ENCODE measurements at regions not wholly inside any gene's neighbourhood (a gene's known extent, or its start where the extent isn't known, plus 50 kb on each side); places are given as distances from the start of the nearest gene placed in this dataset.

GRCh38 chr14:99003646-99004045 is 268.4 kb downstream of the BCL11B start:
- H3K9me3 ChIP-seq (ENCODE audit: control insufficient read depth in 3 of 3, low read length in 3 of 3) = no peaks in the 10 kb centered on the region
- no peak overlapping the region for H3K9ac ChIP-seq (ENCODE audit: low read depth in 1 of 3, low read length in 3 of 3)
- H3K4me1 ChIP-seq (ENCODE audit: control insufficient read depth in 3 of 3, insufficient read depth in 3 of 3, low read length in 3 of 3) = no peaks in the 10 kb centered on the region
- H3K36me3 ChIP-seq (ENCODE audit: control insufficient read depth in 3 of 3, insufficient read depth in 3 of 3, low read length in 3 of 3) = no peaks in the 10 kb centered on the region
- no peak overlapping the region for H3K4me3 ChIP-seq (ENCODE audit: low read length in 3 of 3)
- H3K27ac ChIP-seq (ENCODE audit: low read depth, low read length) = no peak overlapping the region
- H3K27me3 ChIP-seq (ENCODE audit: control insufficient read depth in 3 of 3, insufficient read depth in 3 of 3, low read length in 3 of 3) = peaks cover 0 to 4% (median 0%) of the 10 kb centered on the region in 3 donors

- Histone ChIP-seq H3K4me1 (ENCODE audit: control insufficient read depth in 3 of 3, insufficient read depth in 3 of 3, low read length in 3 of 3) (no peaks in the 10 kb centered on the region), H3K9ac (ENCODE audit: low read depth in 1 of 3, low read length in 3 of 3) (no peak overlapping the region), H3K27me3 (ENCODE audit: control insufficient read depth in 3 of 3, insufficient read depth in 3 of 3, low read length in 3 of 3) (peaks cover 0 to 4% (median 3%) of the 10 kb centered on the region in 3 donors), H3K36me3 (ENCODE audit: control insufficient read depth in 3 of 3, insufficient read depth in 3 of 3, low read length in 3 of 3) (no peaks in the 10 kb centered on the region), H3K4me3 (ENCODE audit: low read length in 3 of 3) (no peak overlapping the region), H3K27ac (ENCODE audit: low read depth, low read length) (no peak overlapping the region), H3K9me3 (ENCODE audit: control insufficient read depth in 3 of 3, low read length in 3 of 3) (no peaks in the 10 kb centered on the region)
Measured at GRCh38 chr14:99004112-99004511, 267.9 kb downstream of the BCL11B start.

- H3K27ac ChIP-seq (ENCODE audit: low read depth, low read length) = no peak overlapping the region
- H3K4me3 ChIP-seq (ENCODE audit: low read length in 3 of 3) = no peak overlapping the region
- H3K4me1 ChIP-seq (ENCODE audit: control insufficient read depth in 3 of 3, insufficient read depth in 3 of 3, low read length in 3 of 3) = no peaks in the 10 kb centered on the region
- H3K9ac ChIP-seq (ENCODE audit: low read depth in 1 of 3, low read length in 3 of 3) = no peak overlapping the region
- H3K27me3 ChIP-seq (ENCODE audit: control insufficient read depth in 3 of 3, insufficient read depth in 3 of 3, low read length in 3 of 3) = peaks cover 0 to 9% (median 4%) of the 10 kb centered on the region in 3 donors
- no peaks in the 10 kb centered on the region for H3K9me3 ChIP-seq (ENCODE audit: control insufficient read depth in 3 of 3, low read length in 3 of 3)
- H3K36me3 ChIP-seq (ENCODE audit: control insufficient read depth in 3 of 3, insufficient read depth in 3 of 3, low read length in 3 of 3) = no peaks in the 10 kb centered on the region
Measured at GRCh38 chr14:99006276-99006675, 265.7 kb downstream of the BCL11B start.

- Histone ChIP-seq H3K27ac (ENCODE audit: low read depth, low read length) (no peak overlapping the region), H3K9ac (ENCODE audit: low read depth in 1 of 3, low read length in 3 of 3) (no peak overlapping the region), H3K9me3 (ENCODE audit: control insufficient read depth in 3 of 3, low read length in 3 of 3) (no peaks in the 10 kb centered on the region), H3K27me3 (ENCODE audit: control insufficient read depth in 3 of 3, insufficient read depth in 3 of 3, low read length in 3 of 3) (peaks cover 0 to 9% (median 4%) of the 10 kb centered on the region in 3 donors), H3K4me1 (ENCODE audit: control insufficient read depth in 3 of 3, insufficient read depth in 3 of 3, low read length in 3 of 3) (no peaks in the 10 kb centered on the region), H3K4me3 (ENCODE audit: low read length in 3 of 3) (no peak overlapping the region), H3K36me3 (ENCODE audit: control insufficient read depth in 3 of 3, insufficient read depth in 3 of 3, low read length in 3 of 3) (no peaks in the 10 kb centered on the region)
Measured at GRCh38 chr14:99007795-99008194, 264.2 kb downstream of the BCL11B start.

GRCh38 chr14:99009871-99010270 is 262.1 kb downstream of the BCL11B start:
- Histone ChIP-seq H3K4me1 (ENCODE audit: control insufficient read depth in 3 of 3, insufficient read depth in 3 of 3, low read length in 3 of 3) (no peaks in the 10 kb centered on the region), H3K27ac (ENCODE audit: low read depth, low read length) (no peak overlapping the region), H3K36me3 (ENCODE audit: control insufficient read depth in 3 of 3, insufficient read depth in 3 of 3, low read length in 3 of 3) (no peaks in the 10 kb centered on the region), H3K9ac (ENCODE audit: low read depth in 1 of 3, low read length in 3 of 3) (no peak overlapping the region), H3K4me3 (ENCODE audit: low read length in 3 of 3) (no peak overlapping the region), H3K27me3 (ENCODE audit: control insufficient read depth in 3 of 3, insufficient read depth in 3 of 3, low read length in 3 of 3) (peaks cover 0 to 9% (median 4%) of the 10 kb centered on the region in 3 donors), H3K9me3 (ENCODE audit: control insufficient read depth in 3 of 3, low read length in 3 of 3) (no peaks in the 10 kb centered on the region)

GRCh38 chr14:99011385-99011784 is 260.6 kb downstream of the BCL11B start:
- Histone ChIP-seq H3K27ac (ENCODE audit: low read depth, low read length) (no peak overlapping the region), H3K36me3 (ENCODE audit: control insufficient read depth in 3 of 3, insufficient read depth in 3 of 3, low read length in 3 of 3) (no peaks in the 10 kb centered on the region), H3K4me3 (ENCODE audit: low read length in 3 of 3) (no peak overlapping the region), H3K9me3 (ENCODE audit: control insufficient read depth in 3 of 3, low read length in 3 of 3) (no peaks in the 10 kb centered on the region), H3K4me1 (ENCODE audit: control insufficient read depth in 3 of 3, insufficient read depth in 3 of 3, low read length in 3 of 3) (no peaks in the 10 kb centered on the region), H3K9ac (ENCODE audit: low read depth in 1 of 3, low read length in 3 of 3) (no peak overlapping the region), H3K27me3 (ENCODE audit: control insufficient read depth in 3 of 3, insufficient read depth in 3 of 3, low read length in 3 of 3) (peaks cover 0 to 9% (median 4%) of the 10 kb centered on the region in 3 donors)

GRCh38 chr14:99012703-99013102 is 259.3 kb downstream of the BCL11B start:
- Histone ChIP-seq H3K27me3 (ENCODE audit: control insufficient read depth in 3 of 3, insufficient read depth in 3 of 3, low read length in 3 of 3) (peaks cover 0 to 9% (median 4%) of the 10 kb centered on the region in 3 donors), H3K9ac (ENCODE audit: low read depth in 1 of 3, low read length in 3 of 3) (no peak overlapping the region), H3K9me3 (ENCODE audit: control insufficient read depth in 3 of 3, low read length in 3 of 3) (no peaks in the 10 kb centered on the region), H3K4me3 (ENCODE audit: low read length in 3 of 3) (no peak overlapping the region), H3K36me3 (ENCODE audit: control insufficient read depth in 3 of 3, insufficient read depth in 3 of 3, low read length in 3 of 3) (no peaks in the 10 kb centered on the region), H3K4me1 (ENCODE audit: control insufficient read depth in 3 of 3, insufficient read depth in 3 of 3, low read length in 3 of 3) (no peaks in the 10 kb centered on the region), H3K27ac (ENCODE audit: low read depth, low read length) (no peak overlapping the region)

- H3K4me3 ChIP-seq (ENCODE audit: low read length in 3 of 3) = no peak overlapping the region
- H3K36me3 ChIP-seq (ENCODE audit: control insufficient read depth in 3 of 3, insufficient read depth in 3 of 3, low read length in 3 of 3) = no peaks in the 10 kb centered on the region
- H3K27ac ChIP-seq (ENCODE audit: low read depth, low read length) = no peak overlapping the region
- H3K9me3 ChIP-seq (ENCODE audit: control insufficient read depth in 3 of 3, low read length in 3 of 3) = no peaks in the 10 kb centered on the region
- H3K27me3 ChIP-seq (ENCODE audit: control insufficient read depth in 3 of 3, insufficient read depth in 3 of 3, low read length in 3 of 3) = peaks cover 0 to 4% (median 0%) of the 10 kb centered on the region in 3 donors
- H3K9ac ChIP-seq (ENCODE audit: low read depth in 1 of 3, low read length in 3 of 3) = no peak overlapping the region
- H3K4me1 ChIP-seq (ENCODE audit: control insufficient read depth in 3 of 3, insufficient read depth in 3 of 3, low read length in 3 of 3) = no peaks in the 10 kb centered on the region
Measured at GRCh38 chr14:99015833-99016232, 256.2 kb downstream of the BCL11B start.

- no peaks in the 10 kb centered on the region for H3K9me3 ChIP-seq (ENCODE audit: control insufficient read depth in 3 of 3, low read length in 3 of 3)
- H3K4me1 ChIP-seq (ENCODE audit: control insufficient read depth in 3 of 3, insufficient read depth in 3 of 3, low read length in 3 of 3) = no peaks in the 10 kb centered on the region
Measured at GRCh38 chr14:99023371-99023770, 248.6 kb downstream of the BCL11B start.

GRCh38 chr14:99024926-99025325 is 247.1 kb downstream of the BCL11B start:
- H3K9ac ChIP-seq (ENCODE audit: low read depth in 1 of 3, low read length in 3 of 3) = no peak overlapping the region
- H3K4me1 ChIP-seq (ENCODE audit: control insufficient read depth in 3 of 3, insufficient read depth in 3 of 3, low read length in 3 of 3) = no peaks in the 10 kb centered on the region
- no peak overlapping the region for H3K4me3 ChIP-seq (ENCODE audit: low read length in 3 of 3)
- no peaks in the 10 kb centered on the region for H3K9me3 ChIP-seq (ENCODE audit: control insufficient read depth in 3 of 3, low read length in 3 of 3)
- H3K27ac ChIP-seq (ENCODE audit: low read depth, low read length) = no peak overlapping the region
- H3K27me3 ChIP-seq (ENCODE audit: control insufficient read depth in 3 of 3, insufficient read depth in 3 of 3, low read length in 3 of 3) = peaks cover 0 to 7% (median 3%) of the 10 kb centered on the region in 3 donors
- H3K36me3 ChIP-seq (ENCODE audit: control insufficient read depth in 3 of 3, insufficient read depth in 3 of 3, low read length in 3 of 3) = no peaks in the 10 kb centered on the region

More at GRCh38 chr14:99023371-99023770, 248.6 kb downstream of the BCL11B start:
- no peak overlapping the region for H3K27ac ChIP-seq (ENCODE audit: low read depth, low read length)
- H3K27me3 ChIP-seq (ENCODE audit: control insufficient read depth in 3 of 3, insufficient read depth in 3 of 3, low read length in 3 of 3) = no peaks in the 10 kb centered on the region
- H3K4me3 ChIP-seq (ENCODE audit: low read length in 3 of 3) = no peak overlapping the region
- no peaks in the 10 kb centered on the region for H3K36me3 ChIP-seq (ENCODE audit: control insufficient read depth in 3 of 3, insufficient read depth in 3 of 3, low read length in 3 of 3)
- no peak overlapping the region for H3K9ac ChIP-seq (ENCODE audit: low read depth in 1 of 3, low read length in 3 of 3)

GRCh38 chr14:99025418-99025817 is 246.6 kb downstream of the BCL11B start:
- H3K27ac ChIP-seq (ENCODE audit: low read depth, low read length) = no peak overlapping the region
- H3K27me3 ChIP-seq (ENCODE audit: control insufficient read depth in 3 of 3, insufficient read depth in 3 of 3, low read length in 3 of 3) = peaks cover 0 to 9% (median 3%) of the 10 kb centered on the region in 3 donors
- H3K4me1 ChIP-seq (ENCODE audit: control insufficient read depth in 3 of 3, insufficient read depth in 3 of 3, low read length in 3 of 3) = no peaks in the 10 kb centered on the region
- no peaks in the 10 kb centered on the region for H3K36me3 ChIP-seq (ENCODE audit: control insufficient read depth in 3 of 3, insufficient read depth in 3 of 3, low read length in 3 of 3)
- H3K9me3 ChIP-seq (ENCODE audit: control insufficient read depth in 3 of 3, low read length in 3 of 3) = no peaks in the 10 kb centered on the region
- no peak overlapping the region for H3K9ac ChIP-seq (ENCODE audit: low read depth in 1 of 3, low read length in 3 of 3)
- no peak overlapping the region for H3K4me3 ChIP-seq (ENCODE audit: low read length in 3 of 3)

All from skeletal muscle tissue (tissue), 3 donors.